Activated naive CD4-positive, alpha-beta T cell treated with Interleukin-2 at 50 U/mL for 16 hours (primary cell): ENCODE measurements at regions not wholly inside any gene's neighbourhood (a gene's known extent, or its start where the extent isn't known, plus 50 kb on each side); places are given as distances from the start of the nearest gene placed in this dataset.
"Not testable (repeated sequence)": the region's sequence is repeated elsewhere in the genome, so short reads cannot be mapped to it uniquely, and the experiment has no call there.

Source experiments
- DNase-seq: peaks from one replicate; pipeline ENCODE4 v3.0.0-alpha.2; 2020

DNA sequence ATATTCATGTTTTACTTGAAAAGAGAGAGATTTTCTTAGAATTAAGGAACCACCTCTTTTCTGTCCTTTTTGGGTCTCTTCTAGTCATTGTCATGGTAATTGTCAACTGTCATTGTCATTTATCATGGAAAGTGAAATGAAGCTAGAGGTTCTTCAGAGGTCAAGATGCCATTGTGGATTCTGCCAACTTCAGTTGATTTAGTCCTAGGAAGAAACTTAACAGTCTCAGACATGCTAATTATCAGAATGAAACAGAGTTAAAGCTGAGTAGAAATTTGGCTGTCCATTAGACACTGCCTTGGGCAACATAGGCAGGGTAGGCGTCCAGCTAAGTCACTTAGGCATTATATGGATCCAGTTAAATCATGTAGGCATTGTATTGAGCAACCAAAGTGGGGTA, 796.1 kb upstream of the ADGRL3 start:
- DNase-seq: no peak

DNA sequence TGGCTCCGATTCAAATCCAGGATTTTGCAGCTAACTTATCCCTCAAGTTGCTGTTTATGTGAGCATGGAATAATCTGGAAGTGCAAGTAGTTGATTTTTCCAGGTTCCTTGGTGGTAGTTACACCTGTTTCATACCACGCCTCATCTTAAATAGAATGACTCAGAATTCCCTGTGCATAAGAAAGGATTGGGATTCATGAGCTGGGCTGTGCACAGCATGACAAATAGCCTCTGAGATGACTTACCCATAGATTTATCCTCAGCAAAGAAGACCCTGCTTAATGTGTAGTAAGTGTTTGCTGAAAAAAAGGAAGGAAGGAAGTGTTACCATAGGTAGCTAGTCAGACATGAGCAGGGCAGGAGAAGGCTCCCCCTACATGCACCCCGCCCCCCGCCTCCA, 777.7 kb upstream of the ADGRL3 start:
- no peak for DNase-seq

DNA sequence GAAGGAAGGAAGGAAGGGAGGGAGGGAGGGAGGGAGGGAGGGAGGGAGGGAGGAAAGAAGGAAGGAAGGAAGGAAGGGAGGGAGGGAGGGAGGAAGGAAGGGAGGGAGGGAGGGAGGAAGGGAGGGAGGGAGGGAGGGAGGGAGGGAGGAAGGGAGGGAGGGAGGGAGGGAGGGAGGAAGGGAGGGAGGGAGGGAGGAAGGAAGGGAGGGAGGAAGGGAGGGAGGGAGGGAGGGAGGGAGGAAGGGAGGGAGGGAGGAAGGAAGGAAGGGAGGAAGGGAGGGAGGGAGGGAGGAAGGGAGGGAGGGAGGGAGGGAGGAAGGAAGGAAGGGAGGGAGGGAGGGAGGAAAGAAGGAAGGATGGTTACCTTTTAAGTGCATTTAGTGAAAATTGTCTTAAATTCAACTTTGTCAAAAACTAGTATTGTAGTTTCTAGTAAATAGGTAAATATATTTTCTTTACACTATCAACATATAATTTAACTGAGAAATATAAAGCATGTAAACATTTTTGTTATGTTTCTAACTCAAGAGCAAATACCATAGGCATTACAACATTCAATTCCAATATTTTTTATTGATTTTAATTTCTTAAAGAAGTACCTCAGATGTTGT, 776.4 kb upstream of the ADGRL3 start:
- not testable (repeated sequence) for DNase-seq

DNA sequence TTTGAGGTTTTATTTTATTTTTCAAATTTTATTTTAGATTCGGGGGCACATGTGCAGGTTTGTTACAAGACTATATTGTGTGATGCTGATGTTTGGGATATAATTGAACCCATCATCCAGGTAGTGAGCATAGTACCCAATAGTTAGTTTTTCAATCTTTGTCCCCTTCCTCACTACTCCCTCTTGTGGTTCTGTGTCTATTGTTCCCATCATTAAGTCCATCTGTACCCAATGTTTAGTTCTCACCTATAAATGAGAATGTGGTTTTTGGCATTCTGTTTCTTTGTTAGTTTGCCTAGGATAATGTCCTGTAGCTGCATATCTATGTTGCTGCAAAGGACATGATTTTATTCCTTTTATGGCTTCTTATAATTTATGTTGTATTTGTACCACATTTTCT, 767.2 kb upstream of the ADGRL3 start:
- DNase-seq: no peak

DNA sequence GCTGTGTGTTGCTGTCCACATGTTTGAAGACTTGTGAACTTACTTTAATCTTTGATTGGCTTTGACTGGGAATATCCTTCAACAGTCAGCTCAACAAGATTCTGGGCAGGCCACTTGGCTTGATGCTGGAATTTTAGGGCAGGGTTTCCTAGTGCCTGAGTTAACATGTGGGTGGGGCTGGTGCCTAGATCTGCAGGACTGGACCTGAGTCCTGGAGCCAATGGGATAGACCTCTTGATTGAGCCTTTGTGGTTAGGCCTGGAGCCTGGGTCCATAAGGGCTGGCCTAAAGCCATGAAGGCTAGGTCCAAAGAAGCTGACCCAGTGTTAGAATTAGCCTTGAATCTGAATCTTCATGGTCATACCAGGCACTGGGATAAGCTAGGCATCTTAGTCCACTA, 757.1 kb upstream of the ADGRL3 start:
- no peak for DNase-seq

DNA sequence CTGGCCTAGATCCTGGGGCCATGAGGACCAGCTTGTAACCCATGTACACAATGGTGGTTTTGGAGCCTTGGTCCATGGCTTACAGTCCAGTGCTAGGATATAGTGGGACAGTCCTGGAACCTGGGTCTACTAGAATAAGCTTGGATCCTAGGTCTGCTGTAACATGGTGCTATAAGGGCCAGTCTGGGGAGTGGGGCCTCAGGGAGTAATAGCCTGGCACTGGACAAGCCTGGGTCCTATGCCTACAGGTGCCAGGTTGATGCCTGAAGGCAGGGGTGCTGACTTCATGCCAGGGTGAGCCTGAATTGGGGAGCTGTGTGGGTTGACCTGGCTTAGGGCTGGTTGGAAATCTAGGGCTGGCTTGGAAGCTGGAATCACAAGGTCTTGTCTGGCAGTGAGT, 756.3 kb upstream of the ADGRL3 start:
- no peak for DNase-seq

DNA sequence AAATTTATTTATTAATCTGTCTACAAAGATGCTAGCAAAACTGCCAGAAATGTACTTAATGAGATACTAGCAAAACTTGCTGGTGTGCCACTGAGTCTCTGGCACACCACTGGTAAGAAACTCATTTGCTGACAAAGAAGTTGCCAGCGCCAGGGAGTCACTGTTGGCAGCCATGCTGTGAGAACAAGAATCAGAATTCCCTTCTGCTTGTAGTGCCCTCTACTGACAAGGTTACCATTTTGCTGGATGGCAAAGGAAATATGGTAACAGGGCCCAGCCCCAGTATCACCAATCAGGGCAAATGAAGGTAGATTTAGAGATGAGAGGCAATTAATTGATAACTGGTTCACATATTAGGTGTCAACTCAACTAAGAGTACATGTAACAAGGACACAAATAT, 750.1 kb upstream of the ADGRL3 start:
- no peak for DNase-seq

DNA sequence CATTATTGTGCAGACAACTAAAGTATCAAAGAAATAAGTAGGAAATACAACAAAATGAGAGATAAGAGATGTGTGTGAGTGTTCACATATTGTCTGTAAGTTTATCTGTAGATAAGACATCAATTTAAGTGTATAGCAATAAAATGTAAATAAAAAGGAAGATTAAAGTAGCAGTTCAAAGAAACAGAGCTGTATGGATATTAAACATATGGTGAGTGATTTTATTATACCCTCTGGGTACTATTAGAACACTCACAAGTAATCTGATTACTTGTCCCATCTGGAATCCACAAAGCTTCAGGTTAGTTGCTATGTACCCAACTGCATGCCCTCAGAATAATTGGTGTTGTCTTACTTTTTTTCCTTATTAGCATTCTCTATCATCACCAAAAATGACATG, 747.9 kb upstream of the ADGRL3 start:
- no peak for DNase-seq

DNA sequence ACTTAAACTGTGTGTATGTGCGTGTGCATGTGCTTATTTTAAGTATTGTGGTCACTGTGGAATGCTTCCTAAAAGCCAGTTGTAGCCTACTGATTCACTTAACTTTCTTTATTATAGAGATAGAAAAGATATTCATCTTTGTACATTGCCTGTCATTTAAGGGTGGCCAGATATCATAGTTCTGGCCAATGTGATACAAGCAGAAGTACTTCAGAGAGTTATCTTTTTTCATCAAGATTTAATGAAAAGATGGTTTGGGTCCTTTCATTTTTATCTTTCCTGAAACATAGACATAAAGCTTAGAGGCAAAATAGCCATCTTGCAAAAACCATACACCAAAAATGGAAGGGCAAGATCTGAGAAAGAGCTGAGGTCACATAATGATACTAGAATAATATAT, 744.7 kb upstream of the ADGRL3 start:
- DNase-seq: no peak

DNA sequence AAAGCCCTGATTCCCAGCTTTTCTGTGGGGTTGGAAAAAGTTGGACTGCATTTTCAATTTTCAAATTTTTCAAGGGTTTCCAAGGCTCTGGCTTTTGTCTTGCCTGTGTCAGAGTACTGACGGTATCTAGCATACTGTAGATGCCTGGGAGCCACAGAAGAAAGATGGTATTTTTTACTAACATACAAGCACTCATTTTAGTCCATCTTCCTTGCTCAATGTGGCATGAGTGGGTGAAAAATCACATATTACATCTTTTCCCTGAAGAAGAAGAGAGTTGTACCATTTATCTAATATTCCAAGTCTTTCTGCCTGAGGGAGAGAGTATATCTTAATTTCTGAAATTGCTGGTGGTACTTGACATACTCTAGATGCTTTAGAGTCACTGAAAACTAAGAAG, 738.6 kb upstream of the ADGRL3 start:
- no peak for DNase-seq

DNA sequence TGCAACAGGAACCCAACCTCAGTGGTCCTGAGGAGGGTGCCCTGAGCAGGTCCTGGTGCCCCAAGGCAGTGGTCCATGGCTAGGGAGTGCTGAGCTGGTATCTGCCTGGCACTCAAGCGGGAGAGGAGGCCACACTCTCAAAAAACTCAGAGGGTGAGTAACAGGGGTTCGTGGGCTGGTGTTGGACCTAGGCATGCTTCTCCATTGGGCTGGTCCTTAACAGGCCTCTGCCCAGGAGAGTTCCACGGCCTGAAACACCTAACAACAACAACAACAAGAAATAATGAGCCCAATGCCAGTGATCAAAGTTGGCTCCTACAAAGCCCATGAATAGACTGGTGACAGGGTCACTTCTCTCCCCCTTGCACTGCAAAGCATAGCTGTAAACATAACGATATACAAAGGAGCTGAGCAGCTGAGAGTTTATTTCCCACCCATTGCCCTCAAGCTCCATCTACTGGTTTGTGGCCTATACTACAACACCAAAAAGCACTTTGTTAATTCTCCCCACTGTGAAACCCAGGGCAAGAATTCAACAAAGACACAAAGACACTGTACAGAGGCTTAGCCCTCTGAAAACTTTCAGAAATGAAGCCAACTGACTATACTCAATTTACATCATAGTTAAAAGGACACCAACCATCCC, 736.1 kb upstream of the ADGRL3 start:
- no peak for DNase-seq

DNA sequence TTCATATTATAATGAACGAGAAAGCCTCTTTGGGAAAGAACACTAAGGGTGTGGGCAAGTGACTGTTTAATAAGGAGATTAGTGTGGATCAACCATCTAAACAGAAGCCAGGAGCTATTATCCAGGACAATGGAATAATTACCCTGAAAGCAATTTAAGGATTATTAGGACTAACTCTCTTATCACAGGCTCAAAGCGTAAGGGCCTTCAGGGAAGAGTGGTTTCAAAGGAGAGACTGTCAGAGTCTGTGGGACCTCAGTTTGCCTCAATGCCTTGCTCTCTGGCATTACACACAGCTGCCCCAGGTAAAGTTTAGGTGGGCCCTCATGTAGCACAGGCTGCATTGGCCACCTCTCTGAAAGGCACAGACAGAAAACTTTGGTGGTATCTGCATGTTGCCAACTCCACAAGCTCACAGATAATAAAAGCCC, 717.2 kb upstream of the ADGRL3 start:
- no peak for DNase-seq

DNA sequence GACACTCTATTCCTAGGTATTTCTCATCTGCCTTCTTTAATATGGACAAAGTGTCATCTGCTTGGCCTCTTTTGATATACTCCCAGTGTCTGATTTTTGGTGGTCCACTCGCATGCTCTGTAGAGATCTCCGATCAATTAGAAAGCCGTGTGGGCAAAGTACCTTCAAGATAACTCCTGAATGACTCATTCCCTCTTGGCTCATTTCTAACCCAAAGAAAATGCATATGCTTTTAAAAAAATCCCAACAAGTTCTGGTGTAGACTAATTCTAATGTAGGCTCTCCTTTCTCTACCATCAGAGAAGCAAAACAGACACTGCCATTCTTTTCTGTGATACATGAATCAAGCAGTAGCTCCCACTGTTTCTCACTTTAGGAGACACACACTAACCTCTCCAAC, 714.9 kb upstream of the ADGRL3 start:
- DNase-seq: no peak

DNA sequence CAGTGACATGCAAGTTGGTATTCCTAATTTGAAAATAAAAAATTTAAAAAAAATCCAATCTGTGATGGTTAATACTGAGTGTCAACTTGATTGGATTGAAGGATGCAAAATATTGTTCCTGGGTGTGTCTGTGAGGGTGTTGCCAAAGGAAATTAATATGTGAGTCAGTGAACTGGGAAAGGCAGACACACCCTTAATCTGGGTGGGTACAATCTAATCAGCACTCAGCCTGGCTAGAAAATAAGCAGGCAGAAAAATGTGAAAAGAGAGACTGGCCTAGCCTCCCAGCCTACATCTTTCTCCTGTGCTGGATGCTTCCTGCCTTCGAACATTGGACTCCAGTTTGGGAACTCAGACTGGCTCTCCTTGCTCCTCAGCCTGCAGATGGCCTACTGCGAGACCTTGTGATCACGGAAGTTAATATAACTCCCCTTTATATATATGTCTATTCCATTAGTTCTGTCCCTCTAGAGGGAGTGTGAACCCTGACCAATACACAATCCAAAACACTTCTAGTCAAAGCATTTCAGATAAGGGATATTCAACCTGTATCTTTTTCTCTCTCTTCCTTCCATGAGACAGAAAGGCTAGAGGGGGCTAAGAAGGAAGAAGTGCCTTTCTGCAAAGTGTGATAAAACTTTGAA, 712.9 kb upstream of the ADGRL3 start:
- DNase-seq: not testable (repeated sequence)

DNA sequence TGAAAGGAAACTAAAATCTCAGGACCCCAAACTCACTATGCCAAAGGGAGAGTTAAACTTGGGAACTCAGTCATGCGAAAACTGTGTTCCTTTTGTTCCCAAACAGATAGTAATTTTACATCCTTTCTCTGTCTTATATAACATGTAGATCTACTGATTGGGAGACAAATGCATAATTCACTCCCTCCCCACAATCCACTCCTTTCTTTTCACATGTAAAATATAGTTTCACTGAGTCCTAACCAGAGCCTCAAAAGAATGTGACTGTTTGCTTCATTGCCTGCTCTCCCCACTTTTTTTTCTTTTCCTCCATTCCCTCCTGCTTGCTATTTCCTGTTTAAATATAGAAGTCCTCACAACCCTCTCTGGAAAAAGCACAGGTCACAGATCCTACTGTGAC, 699.3 kb upstream of the ADGRL3 start:
- DNase-seq: no peak

DNA sequence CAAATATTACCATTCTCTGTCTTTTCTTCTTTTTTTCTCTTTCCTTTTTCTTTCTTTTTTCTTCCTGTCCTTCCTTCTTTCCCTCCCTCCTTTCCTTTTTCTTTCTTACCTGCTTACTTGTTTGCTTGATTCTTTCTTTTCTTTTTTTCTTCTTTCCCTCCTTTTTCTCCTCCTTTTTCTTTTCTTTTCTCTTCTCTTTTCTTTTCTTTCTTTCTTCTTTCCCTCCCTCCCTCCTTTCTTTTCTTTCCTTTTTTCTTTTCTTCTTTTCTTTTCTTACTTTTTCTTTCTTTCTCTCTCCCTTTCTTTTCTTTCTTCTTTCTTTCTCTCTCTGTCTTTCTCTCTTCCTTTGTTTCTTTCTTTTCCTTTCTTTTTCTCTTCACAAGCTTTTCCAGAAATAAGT, 697.4 kb upstream of the ADGRL3 start:
- no peak for DNase-seq

DNA sequence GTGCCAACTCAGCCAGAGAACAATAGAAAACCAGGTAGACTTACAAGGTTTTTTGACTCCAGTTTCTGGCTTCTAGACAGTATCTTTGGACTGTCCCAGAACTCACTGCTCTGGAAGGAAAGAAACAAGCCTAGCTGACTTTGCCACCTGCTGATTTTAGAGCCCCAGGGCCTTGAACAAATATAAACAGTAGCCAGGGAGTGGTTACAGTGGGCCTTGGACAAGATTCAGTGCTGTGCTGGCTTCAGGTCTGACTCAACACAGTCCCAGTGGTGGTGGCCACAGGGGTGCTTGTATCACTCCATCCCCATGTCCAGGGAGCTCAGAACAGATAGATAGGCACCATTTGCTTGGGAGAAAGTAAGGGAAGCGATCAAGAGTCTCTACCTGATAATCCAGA, 694.1 kb upstream of the ADGRL3 start:
- DNase-seq: no peak

DNA sequence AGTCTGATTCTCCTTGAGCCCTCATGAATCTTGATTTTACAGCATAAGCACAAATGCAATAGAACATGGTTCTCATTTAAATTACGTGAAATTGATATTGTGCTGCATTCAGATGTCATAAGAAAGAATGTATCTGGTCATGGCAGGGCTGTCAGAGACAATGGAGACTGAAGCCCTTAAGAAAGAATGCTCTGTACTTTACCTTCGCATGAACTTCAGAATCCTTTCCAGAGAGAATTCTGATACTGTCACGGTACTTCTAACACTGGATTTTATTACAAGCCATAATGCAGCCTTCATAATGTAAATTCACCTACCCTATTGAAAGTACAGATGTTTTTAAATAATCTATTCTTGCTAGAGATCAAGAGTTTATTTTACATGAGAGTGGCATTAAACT, 677.9 kb upstream of the ADGRL3 start:
- DNase-seq: no peak

DNA sequence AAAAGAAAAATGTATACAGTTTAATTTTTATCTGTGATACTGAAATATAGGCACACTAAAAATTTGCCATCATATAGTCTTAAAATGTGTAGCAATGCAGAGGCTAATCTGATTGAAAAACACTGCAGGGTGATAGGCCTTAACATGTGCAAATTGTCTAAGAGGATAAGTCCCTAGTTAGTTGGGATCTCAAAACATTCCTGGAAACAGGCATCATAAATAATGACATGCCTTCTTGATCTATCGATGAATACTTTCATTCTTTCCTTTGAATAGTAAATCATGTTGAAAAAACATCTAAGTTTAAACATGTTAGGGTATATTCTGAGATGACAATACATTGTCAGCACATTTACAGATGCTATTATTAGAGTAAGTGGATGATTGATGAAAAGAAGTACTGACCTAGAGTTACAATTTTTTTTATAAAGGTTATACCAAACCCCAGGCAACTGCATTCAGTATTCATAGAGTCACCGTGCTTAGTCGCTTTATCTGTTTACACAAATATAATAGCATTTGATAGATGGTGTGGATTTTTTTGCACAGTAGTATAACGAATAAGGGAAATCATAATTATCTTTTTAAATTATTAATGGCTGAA, 668.2 kb upstream of the ADGRL3 start:
- no peak for DNase-seq

DNA sequence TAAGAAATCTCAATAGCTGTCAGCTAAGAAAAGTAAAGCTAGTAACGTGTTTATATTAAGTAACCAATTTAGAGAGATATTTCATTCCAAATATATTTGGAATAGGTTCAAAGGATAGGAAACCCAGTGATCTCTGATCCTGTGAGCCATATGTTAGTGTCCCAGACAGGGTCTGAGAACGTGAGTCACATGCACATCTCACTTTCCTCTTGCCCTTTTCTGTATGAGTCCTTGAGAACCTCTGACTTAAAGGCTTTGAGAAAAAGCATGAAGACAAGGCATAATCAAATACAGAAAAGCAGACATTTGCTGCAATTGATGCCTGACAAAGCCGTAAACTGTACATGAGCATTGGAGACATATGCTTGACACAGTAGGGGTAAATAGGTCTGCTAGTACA, 655.1 kb upstream of the ADGRL3 start:
- DNase-seq: no peak

DNA sequence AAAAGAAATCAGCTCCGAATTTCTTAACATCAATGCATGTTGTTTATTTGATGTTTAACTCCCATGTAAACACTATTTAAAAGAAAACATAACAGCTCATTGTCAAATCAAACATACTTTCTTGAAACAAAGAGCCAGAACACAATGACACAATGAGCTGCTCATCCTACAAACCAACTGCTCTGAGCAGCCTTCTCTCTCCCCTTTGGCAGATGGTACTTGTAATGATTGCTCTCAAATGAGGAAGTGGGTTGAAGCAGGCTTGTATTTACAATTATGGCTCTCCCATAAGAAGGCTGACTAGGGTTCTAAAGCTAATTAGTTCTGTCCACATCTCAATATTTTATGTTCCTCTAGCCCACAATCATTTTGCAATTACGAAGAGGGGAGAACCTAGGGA, 637.8 kb upstream of the ADGRL3 start:
- no peak for DNase-seq

DNA sequence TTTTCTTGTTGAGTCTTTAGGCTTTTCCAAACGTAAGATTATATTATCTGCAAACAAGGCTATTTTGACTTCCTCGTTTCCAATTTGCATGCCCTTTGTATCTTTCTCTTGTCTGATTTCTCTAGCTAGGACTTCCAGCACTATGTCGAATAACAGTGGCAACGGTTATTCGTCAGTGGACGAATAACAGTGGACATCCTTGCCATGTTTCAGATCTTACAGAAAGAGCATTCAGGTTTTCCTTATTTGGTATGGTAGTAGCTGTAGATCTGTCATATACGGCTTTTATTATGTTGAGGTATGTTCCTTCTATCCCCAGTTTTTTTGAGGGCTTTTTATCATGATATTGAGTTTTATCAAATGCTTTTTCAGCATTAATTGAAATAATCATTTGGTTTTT, 634.6 kb upstream of the ADGRL3 start:
- DNase-seq: no peak

DNA sequence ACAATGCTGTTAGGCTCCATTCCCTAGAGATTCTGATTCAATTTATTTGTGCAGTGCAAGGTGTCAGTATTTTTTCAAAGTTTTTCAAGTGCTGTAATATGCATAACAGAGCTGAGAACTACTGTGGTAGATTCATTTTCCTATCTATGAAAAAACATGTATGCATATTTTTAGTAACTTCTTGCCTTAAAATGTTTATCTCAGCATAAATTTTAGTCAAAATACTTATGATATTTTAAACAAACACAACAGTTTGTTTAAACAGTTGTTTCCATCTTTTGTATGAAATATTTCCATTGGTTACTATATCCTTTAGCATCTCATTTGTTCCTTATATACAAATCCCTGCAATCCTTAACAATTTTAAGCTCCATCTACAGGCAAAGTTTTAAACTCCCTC, 624.8 kb upstream of the ADGRL3 start:
- DNase-seq: no peak

DNA sequence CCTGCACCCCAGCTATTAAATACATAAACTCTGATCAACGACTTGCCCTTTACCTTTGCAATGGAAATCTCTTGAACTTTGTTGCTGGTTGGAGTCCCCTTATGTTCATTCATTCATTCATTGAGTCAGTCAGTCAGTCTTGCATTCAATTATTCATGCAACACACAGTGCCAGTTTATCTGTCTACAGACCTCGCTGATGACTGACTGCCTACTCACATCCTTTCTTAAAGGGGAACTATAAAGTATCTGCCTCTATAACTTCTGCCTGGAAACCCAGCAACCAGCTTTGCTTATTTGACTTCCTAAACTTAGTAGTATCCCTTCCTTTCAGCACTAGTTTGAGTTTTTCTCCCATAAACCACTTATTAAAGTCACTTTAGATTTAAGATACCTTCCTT, 620.8 kb upstream of the ADGRL3 start:
- no peak for DNase-seq
